ENCODE measurements at regions not wholly inside any gene's neighbourhood (a gene's known extent, or its start where the extent isn't known, plus 50 kb on each side); places are given as distances from the start of the nearest gene placed in this dataset.
"Not testable (repeated sequence)": the region's sequence is repeated elsewhere in the genome, so short reads cannot be mapped to it uniquely, and the experiment has no call there.

- DNase-seq (ENCODE audit: low read depth): no peak
Observed at GRCh38 chr3:125645616-125646015, 50.3 kb upstream of the OSBPL11 start.

GRCh38 chr3:125646581-125646980 lies 51.3 kb upstream of the OSBPL11 start:
- no peak for DNase-seq (ENCODE audit: low read depth)

DNA sequence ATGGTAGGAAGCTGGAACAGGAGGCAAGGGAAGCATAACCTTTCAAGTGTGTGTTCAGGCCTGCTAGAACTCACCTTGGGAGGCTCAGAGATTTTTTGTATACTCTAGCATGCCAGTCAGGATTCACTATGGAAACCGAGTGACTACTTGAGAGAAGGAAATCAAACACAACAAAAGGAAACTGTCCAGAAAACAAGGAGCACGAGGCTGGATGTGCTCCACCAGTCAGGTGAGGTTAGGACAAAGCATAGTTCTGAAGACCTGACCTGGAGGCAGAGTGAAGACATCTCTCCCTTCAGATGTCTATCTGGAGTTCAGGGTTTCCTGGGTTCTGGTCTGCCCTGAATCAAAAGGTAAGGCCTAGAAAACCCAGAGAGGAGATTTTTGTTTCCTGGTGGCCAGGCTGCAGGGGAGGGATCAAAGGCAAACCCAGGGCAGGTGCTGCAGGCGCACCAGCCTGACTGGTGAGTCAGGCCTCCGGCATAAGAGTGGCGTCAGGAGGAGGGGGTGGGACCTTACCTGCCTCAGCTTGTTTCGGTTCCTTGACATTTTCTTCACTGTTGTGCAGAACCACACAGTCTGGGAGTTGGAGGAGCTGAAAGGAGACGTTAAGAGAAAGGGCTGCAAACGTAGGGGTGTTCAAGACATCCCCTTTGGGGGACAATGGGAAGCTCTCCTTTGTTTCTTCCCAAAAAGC lies 52.2 kb upstream of the OSBPL11 start:
- DNase-seq (ENCODE audit: low read depth): no peak

- no peak for DNase-seq (ENCODE audit: low read depth)
Observed at GRCh38 chr3:125651244-125651643, 55.9 kb upstream of the OSBPL11 start.

- DNase-seq (ENCODE audit: low read depth): no peak
Observed at GRCh38 chr3:125652349-125652748, 57.1 kb upstream of the OSBPL11 start.

DNA sequence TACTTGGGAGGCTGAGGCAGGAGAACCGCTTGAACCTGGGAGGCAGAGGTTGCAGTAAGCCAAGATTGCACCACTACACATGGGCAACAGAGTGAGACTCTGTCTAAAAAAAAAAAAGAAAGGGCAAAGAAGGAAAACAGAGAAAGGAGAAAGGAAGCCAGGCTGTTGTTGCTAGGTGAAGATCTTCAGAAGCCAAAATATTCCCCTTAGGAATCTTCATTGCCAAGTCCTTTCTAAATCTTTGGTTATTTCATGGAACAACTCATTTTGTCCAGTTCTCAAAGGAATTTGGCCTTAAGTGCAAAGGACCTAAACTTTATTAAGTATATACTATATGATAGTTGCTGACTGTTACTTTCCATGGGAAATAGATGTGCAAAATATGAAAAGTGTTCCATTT lies 59.2 kb upstream of the OSBPL11 start:
- DNase-seq (ENCODE audit: low read depth): no peak

DNA sequence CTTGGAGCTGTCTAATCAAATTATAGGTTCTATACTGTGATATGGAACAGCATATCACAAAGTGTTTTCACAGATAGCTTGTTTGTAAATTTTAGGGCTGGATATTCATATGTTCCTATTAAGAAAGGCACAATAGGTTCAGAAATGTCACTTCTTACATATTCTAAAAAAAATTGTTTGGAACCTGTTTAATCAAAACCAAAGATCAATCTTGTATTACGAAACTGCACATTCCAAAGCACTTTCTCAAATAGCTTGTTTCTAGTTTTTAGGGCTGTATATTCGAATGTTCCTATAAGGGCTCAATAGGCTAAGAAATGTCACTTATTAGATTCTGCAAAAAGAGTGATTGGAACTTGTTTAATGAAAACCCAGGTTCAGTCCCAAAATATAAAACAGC lies 67.4 kb upstream of the OSBPL11 start:
- DNase-seq (ENCODE audit: low read depth): no peak

DNA sequence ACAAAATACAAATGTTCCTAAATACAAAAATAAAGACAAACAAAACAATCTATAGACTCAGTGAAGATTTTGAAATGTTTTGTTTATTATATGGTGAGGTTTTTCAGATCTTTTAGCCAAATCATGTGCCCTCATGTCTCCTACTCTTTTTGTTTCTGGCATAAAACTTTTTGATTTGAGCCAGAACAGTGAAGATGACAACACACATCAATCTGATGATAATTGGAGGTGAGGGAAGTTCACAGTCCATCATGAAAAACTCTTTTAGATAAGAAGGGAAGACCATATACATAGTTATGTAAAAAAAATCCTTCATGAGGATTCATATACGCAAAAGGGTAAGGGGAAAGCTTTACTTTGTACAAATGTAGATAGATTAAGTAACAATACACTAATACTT lies 75.1 kb upstream of the OSBPL11 start:
- no peak for DNase-seq (ENCODE audit: low read depth)

DNA sequence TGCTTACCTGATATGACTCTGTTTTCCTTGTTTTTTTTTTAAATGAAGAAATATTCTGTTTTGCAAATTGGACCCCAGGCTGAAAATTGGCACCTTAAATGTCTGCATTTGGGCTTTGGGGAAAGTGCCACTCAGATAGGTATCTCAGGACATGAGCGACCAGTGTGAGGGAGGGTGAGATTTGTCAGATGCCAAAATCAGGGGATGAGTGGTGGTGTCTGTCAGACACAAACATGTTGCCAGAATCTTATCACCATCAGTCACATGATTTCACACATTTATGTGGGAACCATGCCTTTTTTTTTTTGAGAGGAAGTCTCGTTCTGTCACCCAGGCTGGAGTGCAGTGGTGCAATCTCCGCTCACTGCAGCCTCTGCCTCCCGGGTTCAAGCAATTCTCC lies 75.6 kb upstream of the OSBPL11 start:
- DNase-seq (ENCODE audit: low read depth): no peak

DNA sequence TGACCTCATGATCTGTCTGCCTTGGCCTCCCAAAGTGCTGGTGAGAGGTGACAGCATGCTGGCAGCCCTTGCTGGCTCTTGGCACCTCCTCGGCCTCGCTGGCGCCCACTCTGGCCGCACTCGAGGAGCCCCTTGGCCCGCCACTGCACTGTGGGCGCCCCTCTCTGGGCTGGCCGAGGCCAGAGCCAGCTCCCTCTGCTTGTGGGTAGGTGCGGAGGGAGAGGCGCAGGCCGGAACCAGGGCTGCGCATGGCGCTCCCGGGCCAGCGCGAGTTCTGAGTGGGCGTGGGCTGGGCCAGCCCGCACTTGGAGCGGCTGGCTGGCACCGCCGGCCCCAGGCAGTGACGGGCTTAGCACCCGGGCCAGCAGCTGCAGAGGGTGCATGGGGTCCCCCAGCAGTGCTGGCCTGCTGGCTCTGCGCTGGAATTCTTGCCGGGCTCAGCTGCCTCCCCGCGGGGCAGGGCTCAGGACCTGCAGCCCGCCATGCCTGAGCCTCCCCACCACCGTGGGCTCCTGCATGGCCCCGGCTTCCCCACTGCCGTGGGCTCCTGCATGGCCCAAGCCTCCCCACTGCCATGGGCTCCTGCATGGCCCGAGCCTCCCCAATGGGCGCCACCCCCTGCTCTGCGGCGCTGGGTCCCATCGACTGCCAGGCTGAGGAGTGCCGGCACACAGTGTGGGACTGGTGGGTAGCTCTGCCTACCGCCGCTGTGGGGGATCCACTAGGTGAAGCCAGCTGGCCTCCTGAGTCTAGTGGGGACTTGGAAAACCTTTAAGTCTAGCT lies 76.4 kb upstream of the OSBPL11 start:
- no peak for DNase-seq (ENCODE audit: low read depth)

DNA sequence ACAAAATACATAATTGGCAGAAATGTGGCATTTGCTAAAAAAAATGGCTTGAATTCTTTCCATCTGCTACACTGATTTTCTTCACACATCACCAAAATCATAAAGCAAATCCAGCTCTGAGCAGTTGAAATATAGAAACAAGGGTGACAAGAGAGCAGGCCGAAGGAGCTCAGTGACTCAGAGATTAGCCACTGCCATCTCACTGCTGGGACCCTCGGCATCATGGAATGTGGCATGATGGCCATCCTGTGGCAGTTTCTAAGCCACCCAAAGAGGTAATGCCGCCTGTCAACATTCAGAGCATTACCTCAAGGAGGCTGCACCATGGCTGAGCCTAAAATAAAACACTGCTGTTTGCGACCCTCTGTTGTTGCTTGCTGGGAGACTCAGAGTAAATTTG lies 80.5 kb upstream of the OSBPL11 start:
- DNase-seq (ENCODE audit: low read depth): no peak

GRCh38 chr3:125679258-125679657 lies 84.0 kb upstream of the OSBPL11 start:
- DNase-seq (ENCODE audit: low read depth): no peak

DNA sequence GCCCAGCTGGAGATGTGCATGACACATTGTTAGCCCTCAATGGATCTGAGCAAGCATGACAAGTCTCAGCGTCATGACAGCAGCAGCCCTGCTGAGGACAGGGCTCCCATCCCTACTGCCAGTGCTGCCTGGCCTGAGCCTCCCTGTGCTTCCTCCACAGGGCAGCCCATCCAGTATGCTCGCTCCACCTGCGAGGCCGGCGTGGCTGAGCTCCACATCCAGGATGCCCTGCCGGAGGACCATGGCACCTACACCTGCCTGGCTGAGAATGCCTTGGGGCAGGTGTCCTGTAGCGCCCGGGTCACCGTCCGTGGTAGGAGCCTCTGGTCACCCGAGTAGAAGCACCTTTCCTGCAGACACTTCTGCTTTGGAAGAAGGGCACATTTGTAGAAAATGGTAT lies 85.8 kb upstream of the OSBPL11 start:
- no peak for DNase-seq (ENCODE audit: low read depth)

DNA sequence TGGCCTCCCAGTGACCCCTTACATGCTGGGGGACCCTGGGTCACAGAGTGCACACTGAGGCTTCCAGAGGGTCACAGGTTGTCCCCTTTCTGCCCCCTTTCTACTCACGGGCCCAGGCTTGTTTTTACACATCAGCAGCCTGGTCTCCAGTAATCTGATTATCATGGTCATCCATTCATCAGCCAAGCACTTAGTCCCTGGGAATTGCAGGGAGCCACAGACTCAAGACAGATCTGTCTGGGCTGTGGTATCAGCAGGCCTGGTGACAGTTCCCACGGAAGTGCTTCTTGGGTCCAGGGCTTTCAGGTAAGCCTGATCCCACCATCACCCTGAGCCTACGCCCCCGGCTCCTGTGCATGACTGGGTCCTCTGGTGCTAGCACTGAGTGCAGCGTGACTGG lies 86.6 kb upstream of the OSBPL11 start:
- DNase-seq (ENCODE audit: low read depth): not testable (repeated sequence)

DNA sequence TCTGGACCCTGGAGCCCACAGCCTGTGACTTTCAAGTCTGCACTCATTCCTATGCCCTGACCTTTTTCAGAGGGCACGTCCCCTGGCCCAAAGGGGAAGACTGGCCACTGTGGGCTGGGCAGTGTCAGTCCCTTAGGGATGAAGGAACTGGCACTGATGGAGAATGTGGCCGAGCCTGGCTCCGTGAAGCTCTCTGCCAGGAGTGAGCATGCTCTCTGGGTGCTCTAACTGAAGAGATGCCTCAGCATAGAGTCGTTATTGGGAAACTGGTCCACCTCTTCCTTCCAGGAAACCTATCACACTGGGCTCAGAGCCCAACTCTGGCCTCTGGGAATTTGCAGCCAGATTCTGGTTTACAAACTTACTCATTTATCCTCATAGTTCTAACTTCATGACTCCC lies 87.3 kb upstream of the OSBPL11 start:
- DNase-seq (ENCODE audit: low read depth): peak; percentile 54

DNA sequence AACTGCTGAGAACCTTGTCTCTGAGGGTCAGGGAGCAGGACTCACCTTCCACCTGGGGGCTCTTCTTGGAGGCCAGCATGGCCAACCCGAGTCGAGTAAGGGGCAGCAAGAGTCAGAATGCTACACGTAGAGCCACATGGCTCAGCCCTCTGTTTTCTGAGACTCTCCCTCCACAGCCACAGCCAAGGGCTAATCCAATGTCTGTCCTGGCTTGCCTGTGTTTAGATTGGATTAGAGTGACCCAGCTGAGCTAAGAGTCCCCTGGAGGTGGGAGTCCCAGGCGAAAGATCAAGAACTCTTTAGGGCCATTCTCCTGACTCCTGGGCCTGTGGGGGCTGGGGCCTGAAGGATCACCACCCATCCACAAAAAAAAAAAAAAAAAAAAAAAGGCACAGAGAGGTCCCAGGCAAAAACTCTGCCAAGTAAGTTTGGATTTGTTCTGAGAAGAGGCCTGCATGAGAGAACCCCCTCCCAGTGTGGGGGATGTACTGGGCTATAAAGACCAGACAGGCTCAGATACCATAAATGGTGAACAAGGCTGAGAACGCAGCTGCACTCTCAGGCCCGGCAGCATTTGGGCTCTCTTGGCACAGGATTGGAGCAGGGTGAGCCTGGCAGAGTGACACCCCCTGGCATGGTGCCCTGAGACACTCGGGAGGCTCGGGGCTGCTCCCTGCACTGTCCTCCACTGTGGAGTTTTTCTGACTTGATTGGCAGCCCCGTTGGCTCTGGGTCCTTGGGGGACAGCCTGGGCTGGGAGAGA lies 88.0 kb upstream of the OSBPL11 start:
- DNase-seq (ENCODE audit: low read depth): no peak

DNA sequence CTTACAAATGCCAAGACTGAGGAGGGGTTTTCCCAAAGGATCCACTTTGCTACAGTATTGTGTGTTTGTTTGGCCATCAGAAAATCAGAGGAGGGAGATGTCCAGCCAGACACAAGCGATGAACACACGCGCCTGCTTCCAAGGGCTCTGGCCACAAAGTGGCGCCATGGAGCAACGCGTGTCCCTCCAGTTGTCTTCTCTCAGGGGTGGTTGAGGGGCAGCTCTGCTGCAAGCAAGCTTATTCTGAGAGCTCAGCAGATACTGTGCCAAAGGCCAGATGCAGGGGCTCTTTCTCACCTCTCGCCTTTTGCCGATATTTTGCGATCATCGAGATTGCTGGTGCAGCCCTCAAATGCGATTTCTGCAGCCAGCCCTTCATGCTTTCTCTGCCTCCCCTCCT lies 88.9 kb upstream of the OSBPL11 start:
- no peak for DNase-seq (ENCODE audit: low read depth)

DNA sequence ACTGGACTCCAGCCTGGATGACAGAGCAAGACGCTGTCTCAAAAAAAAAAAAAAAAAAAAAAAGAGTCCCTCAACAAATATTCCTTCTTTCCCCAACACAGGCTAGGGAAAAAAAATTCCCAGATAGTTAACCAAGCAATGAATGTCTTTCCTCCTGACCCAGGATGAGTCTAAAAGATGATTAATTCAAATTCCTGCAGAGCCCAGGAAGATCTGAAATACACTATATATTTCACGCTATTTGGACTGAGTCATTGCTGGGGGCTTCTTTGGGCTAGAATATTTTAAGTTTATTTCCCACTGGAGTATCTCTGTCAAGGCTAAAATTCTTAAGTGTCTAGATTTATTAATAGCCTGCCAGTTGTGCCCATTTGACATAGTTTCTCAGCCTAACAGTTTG lies 90.4 kb upstream of the OSBPL11 start:
- DNase-seq (ENCODE audit: low read depth): not testable (repeated sequence)

DNA sequence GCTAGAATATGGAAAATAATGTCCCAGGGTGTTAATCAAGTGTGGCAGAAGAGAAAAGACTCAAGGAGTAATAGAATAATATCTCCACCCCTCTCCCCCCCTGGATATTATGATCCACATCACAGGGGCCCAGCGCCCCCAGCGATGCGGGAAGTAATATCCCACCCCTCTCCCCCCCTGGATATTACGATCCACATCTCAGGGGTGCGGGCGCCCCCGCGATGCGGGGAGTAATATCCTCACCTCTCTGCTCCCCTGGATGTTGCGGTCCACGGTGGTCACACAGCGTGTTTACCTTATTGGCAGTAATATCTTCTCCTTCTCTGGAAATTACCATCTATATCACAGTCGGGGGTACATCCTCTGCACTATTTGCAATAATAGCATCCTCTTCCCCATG lies 97.1 kb upstream of the OSBPL11 start:
- DNase-seq (ENCODE audit: low read depth): no peak

DNA sequence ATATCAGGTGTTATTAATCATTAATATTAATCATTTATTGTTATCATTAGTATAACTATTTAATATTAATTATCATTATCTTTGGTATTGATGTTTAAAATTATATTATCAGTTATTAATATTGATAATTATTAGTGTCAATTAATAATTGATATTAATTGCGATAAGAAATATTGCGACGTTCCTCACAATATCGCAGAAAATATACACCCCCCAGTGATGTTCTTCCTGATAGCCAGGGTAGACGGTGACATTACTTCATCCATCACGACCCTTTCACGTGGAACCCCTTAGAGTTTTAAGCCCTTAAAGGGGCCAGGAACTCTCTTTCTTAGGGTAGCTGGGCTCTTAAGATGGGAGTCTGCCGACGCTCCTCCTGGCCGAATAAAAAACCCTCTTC lies 98.6 kb upstream of the OSBPL11 start:
- no peak for DNase-seq (ENCODE audit: low read depth)

DNA sequence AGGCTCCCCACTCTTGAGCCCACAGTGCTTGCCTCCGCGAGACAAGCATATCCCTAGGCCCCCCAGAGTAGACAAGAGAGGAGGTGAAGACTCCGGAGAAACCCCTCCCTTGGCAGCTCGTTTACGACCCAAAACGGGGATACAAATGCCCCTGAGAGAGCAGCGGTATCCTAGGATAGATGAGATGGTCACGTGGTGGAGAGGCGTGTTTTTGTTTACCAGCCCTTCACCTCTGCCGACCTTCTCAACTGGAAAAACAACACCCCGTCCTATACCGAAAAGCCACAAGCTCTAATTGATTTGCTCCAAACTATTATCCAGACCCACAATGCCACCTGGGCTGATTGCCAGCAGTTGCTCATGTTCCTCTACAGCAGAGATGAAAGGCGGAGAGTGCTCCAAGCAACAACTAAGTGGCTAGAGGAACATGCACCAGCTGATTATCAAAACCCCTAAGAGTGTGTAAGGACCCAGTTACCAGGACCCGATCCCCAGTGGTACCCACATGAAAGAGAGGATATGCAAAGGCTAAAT lies 99.5 kb upstream of the OSBPL11 start:
- no peak for DNase-seq (ENCODE audit: low read depth)

DNA sequence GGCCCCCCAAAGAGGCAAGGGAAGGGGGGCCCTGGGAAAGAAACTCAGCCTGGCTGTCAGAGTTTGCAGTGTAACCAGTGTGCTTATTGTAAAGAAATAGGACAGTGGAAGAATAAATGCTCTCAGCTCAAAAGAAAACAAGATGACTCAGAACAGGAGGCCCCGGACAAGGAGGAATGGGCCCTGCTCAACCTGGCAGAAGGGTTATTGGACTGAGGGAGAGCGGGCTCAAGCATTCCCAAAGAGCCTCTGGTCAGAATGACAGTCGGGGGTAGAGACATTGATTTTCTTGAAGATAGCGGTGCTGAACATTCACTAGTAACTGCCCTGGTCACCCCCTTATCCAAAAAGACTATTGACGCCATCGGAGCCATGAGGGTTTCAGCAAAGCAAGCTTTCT lies 100.4 kb upstream of the OSBPL11 start:
- no peak for DNase-seq (ENCODE audit: low read depth)

DNA sequence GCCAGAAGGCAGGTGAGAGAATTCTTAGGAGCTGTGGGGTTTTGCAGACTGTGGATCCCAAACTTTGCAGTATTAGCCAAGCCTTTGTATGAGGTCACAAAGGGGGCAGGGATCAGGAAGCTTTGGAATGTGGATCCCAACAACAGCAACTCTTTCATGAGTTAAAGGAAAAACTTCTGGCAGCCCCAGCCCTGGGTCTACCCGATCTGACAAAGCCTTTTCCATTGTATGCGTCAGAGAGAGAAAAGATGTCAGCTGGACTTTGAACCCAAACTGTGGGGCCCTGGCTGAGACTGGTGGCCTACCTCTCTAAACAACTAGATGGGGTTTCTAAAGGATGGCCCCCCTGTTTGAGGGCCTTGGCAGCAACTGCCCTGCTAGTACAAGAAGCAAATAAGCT lies 101.8 kb upstream of the OSBPL11 start:
- not testable (repeated sequence) for DNase-seq (ENCODE audit: low read depth)
